ENCODE measurements at regions not wholly inside any gene's neighbourhood (a gene's known extent, or its start where the extent isn't known, plus 50 kb on each side); places are given as distances from the start of the nearest gene placed in this dataset.

- Histone ChIP-seq H3K27ac (no peak overlapping the region), H3K4me3 (no peak overlapping the region), H3K4me1 (peaks cover 0 to 11% (median 0%) of the 10 kb centered on the region in 3 donors), H3K36me3 (no peaks in the 10 kb centered on the region), H3K27me3 (peaks cover 0 to 13% (median 0%) of the 10 kb centered on the region in 4 donors), H3K9me3 (no peaks in the 10 kb centered on the region)
- 84 to 90% methylated on average over 2 of the region's 6 CpGs for WGBS, 2 donors
- intact Hi-C loops (cut with DNase I), result no loop called here
- TF ChIP-seq, protein P1, sequence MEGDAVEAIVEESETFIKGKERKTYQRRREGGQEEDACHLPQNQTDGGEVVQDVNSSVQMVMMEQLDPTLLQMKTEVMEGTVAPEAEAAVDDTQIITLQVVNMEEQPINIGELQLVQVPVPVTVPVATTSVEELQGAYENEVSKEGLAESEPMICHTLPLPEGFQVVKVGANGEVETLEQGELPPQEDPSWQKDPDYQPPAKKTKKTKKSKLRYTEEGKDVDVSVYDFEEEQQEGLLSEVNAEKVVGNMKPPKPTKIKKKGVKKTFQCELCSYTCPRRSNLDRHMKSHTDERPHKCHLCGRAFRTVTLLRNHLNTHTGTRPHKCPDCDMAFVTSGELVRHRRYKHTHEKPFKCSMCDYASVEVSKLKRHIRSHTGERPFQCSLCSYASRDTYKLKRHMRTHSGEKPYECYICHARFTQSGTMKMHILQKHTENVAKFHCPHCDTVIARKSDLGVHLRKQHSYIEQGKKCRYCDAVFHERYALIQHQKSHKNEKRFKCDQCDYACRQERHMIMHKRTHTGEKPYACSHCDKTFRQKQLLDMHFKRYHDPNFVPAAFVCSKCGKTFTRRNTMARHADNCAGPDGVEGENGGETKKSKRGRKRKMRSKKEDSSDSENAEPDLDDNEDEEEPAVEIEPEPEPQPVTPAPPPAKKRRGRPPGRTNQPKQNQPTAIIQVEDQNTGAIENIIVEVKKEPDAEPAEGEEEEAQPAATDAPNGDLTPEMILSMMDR (IDR thresholded peaks at IDR 0.05), result no peak
- TF ChIP-seq POLR2A (IDR thresholded peaks at IDR 0.05), result no peak
- no peak for DNase-seq
Observed at GRCh38 chr14:76264384-76264783, 111.6 kb upstream of the ESRRB start.

GRCh38 chr14:76267322-76268046, 108.5 kb upstream of the ESRRB start:
- intact Hi-C loops (cut with DNase I), result no loop called here
- Histone ChIP-seq H3K4me1 (peaks cover 0 to 11% (median 0%) of the 10 kb centered on the region in 3 donors), H3K27ac (no peak overlapping the region), H3K9me3 (no peaks in the 10 kb centered on the region), H3K27me3 (peaks cover 0 to 13% (median 0%) of the 10 kb centered on the region in 4 donors), H3K36me3 (no peaks in the 10 kb centered on the region), H3K4me3 (peak overlapping the region; percentile 18 to 59 (median 45))
- no peak for DNase-seq
- TF ChIP-seq, protein P1 (IDR thresholded peaks at IDR 0.05), result peak in 1 of 6 experiments; percentile 15
- no peak for TF ChIP-seq POLR2A (IDR thresholded peaks at IDR 0.05)
- 23 to 49% methylated on average over 13 of the region's 27 CpGs for WGBS, 2 donors

DNA sequence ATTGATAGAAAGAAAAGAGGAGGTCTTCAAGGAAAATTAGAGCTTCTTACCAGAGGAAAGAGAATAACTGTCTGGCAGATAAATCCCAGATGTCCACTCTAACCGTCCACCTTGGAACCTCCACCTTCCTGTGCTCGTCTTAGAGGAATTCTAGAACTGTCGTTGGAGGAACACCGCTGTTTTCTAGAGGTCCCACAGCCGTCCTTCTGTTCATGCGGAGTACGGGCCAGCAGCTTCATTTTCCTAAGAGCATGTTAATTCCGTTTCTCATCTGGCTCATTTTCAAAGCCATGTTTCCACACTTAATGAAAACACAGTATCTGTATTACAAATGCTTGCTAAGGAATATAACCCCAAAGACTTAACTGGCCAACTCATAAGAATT, 107.9 kb upstream of the ESRRB start:
- Histone ChIP-seq H3K36me3 (no peaks in the 10 kb centered on the region), H3K27me3 (peaks cover 0 to 13% (median 0%) of the 10 kb centered on the region in 4 donors), H3K9me3 (no peaks in the 10 kb centered on the region), H3K27ac (no peak overlapping the region), H3K4me1 (peaks cover 0 to 11% (median 0%) of the 10 kb centered on the region in 3 donors), H3K4me3 (peak overlapping the region; percentile 18 to 59 (median 45))
- intact Hi-C loops (cut with DNase I), result no loop called here
- 18 to 20% methylated on average over 8 of the region's 8 CpGs for WGBS, 2 donors
- TF ChIP-seq, protein P1 (IDR thresholded peaks at IDR 0.05), result no peak
- no peak for TF ChIP-seq POLR2A (IDR thresholded peaks at IDR 0.05)
- no peak for DNase-seq

- DNase-seq, result no peak
- Histone ChIP-seq H3K9me3 (no peaks in the 10 kb centered on the region), H3K4me3 (no peak overlapping the region), H3K36me3 (no peaks in the 10 kb centered on the region), H3K27me3 (peaks cover 0 to 8% (median 0%) of the 10 kb centered on the region in 4 donors), H3K27ac (no peak overlapping the region), H3K4me1 (peaks cover 0 to 11% (median 0%) of the 10 kb centered on the region in 3 donors)
- TF ChIP-seq, protein P1 (IDR thresholded peaks at IDR 0.05), result no peak
- no peak for TF ChIP-seq POLR2A (IDR thresholded peaks at IDR 0.05)
- 86 to 88% methylated on average over 9 of the region's 9 CpGs for WGBS, 2 donors
- intact Hi-C loops (cut with DNase I), result no loop called here
Observed at GRCh38 chr14:76268700-76269099, 107.2 kb upstream of the ESRRB start.

- H3K27me3 ChIP-seq, result no peaks in the 10 kb centered on the region
- intact Hi-C loops (cut with DNase I), result no loop called here
- no peak overlapping the region for H3K4me3 ChIP-seq
- H3K27ac ChIP-seq, result no peak overlapping the region
- H3K4me1 ChIP-seq, result peaks cover 0 to 11% (median 0%) of the 10 kb centered on the region in 3 donors
- TF ChIP-seq, protein P1 (IDR thresholded peaks at IDR 0.05), result no peak
- no peaks in the 10 kb centered on the region for H3K9me3 ChIP-seq
- no peaks in the 10 kb centered on the region for H3K36me3 ChIP-seq
- no peak for DNase-seq
- 64 to 74% methylated on average over 13 to 15 of the region's 15 CpGs for WGBS, 2 donors
Observed at GRCh38 chr14:76271041-76271755, 104.7 kb upstream of the ESRRB start.
